Fibroblast of lung (primary cell): ENCODE measurements at regions not wholly inside any gene's neighbourhood (a gene's known extent, or its start where the extent isn't known, plus 50 kb on each side); places are given as distances from the start of the nearest gene placed in this dataset.

ENCODE experiments used
- CTCF ChIP-seq, 2 donors: IDR thresholded peaks in 1 of 2; conservative IDR thresholded peaks in 1 of 2; 1 replicate in 1 of 2; 2 replicates in 1 of 2; pipeline ENCODE4 v1.5.1; 2011 to 2012; ENCODE audit warnings: low read length in 2 of 2, control low read depth in 1 of 2, inconsistent platforms in 1 of 2, low read depth in 1 of 2, mild to moderate bottlenecking in 1 of 2
- EZH2 ChIP-seq: IDR thresholded peaks from 2 replicates; pipeline ENCODE4 v1.5.1; 2012; ENCODE audit warnings: low read length, control low read depth, mild to moderate bottlenecking; ENCODE audit errors: missing control alignments

- TF ChIP-seq CTCF (conservative IDR thresholded peaks at IDR 0.05 in 1 of 2, IDR thresholded peaks at IDR 0.05 in 1 of 2; ENCODE audit: low read depth in 1 of 2, low read length in 2 of 2), result no peak
- TF ChIP-seq EZH2, result no peak
Measured at GRCh38 chr13:61110732-61111131, 304.9 kb downstream of the PCDH20 start.
